Astrocyte (in vitro differentiated cells and primary cell): ENCODE measurements at regions not wholly inside any gene's neighbourhood (a gene's known extent, or its start where the extent isn't known, plus 50 kb on each side); places are given as distances from the start of the nearest gene placed in this dataset.

ENCODE experiments used
- DNase-seq: peaks from one replicate; pipeline ENCODE4 v3.0.0-alpha.2; 2010; ENCODE audit warnings: low read depth
- FAIRE-seq: peaks from 2 replicates; lab custom pipeline; 2011; peaks lifted over from hg19 to GRCh38; lab: Jason Lieb, UNC
- H2AFZ ChIP-seq: 2 replicates; pipeline ENCODE4 v1.6.0; 2012; ENCODE audit warnings: low read depth, low read length, inconsistent platforms
- H3K27ac ChIP-seq: 2 replicates; pipeline ENCODE4 v1.5.1; 2011; ENCODE audit warnings: low read depth, low read length, inconsistent platforms
- H3K27me3 ChIP-seq: 2 replicates; pipeline ENCODE4 v1.6.0; 2011; ENCODE audit warnings: low read length, inconsistent platforms; ENCODE audit not compliant: insufficient read depth
- H3K36me3 ChIP-seq: 2 replicates; pipeline ENCODE4 v1.5.1; 2011; ENCODE audit warnings: low read length, inconsistent platforms; ENCODE audit not compliant: insufficient read depth
- H3K4me1 ChIP-seq: 2 replicates; pipeline ENCODE4 v1.5.1; 2011; ENCODE audit warnings: low read length, inconsistent platforms; ENCODE audit not compliant: insufficient read depth
- H3K4me2 ChIP-seq: 2 replicates; pipeline ENCODE4 v1.6.0; 2012; ENCODE audit warnings: low read length, inconsistent platforms
- H3K4me3 ChIP-seq: 2 replicates; pipeline ENCODE4 v1.5.1; 2011; ENCODE audit warnings: low read depth, mild to moderate bottlenecking, low read length, inconsistent platforms; ENCODE audit not compliant: insufficient read depth
- H3K79me2 ChIP-seq: 2 replicates; pipeline ENCODE4 v1.6.0; 2012; ENCODE audit warnings: mild to moderate bottlenecking, low read length, inconsistent platforms; ENCODE audit not compliant: insufficient read depth
- H3K9ac ChIP-seq: 2 replicates; pipeline ENCODE4 v1.6.0; 2012; ENCODE audit warnings: mild to moderate bottlenecking, low read length, inconsistent platforms
- H3K9me3 ChIP-seq: 2 replicates; pipeline ENCODE4 v1.5.1; 2012; ENCODE audit warnings: low read depth, mild to moderate bottlenecking, low read length, inconsistent platforms; ENCODE audit not compliant: insufficient read depth
- H4K20me1 ChIP-seq: 2 replicates; pipeline ENCODE4 v1.6.0; 2012; ENCODE audit warnings: low read length, inconsistent platforms; ENCODE audit not compliant: insufficient read depth
- H3K27ac Mint-ChIP-seq: one replicate; pipeline ENCODE4 v1.8.0; 2021; ENCODE audit warnings: mild to moderate bottlenecking, mixed read lengths; ENCODE audit not compliant: unreplicated experiment
- H3K27me3 Mint-ChIP-seq: one replicate; pipeline ENCODE4 v1.8.0; 2021; ENCODE audit warnings: low read depth, mixed read lengths; ENCODE audit not compliant: unreplicated experiment
- H3K36me3 Mint-ChIP-seq: one replicate; pipeline ENCODE4 v1.8.0; 2021; ENCODE audit warnings: low read depth, mixed read lengths; ENCODE audit not compliant: unreplicated experiment
- H3K4me1 Mint-ChIP-seq: one replicate; pipeline ENCODE4 v1.8.0; 2021; ENCODE audit warnings: low read depth, mixed read lengths; ENCODE audit not compliant: unreplicated experiment
- H3K4me3 Mint-ChIP-seq: one replicate; pipeline ENCODE4 v1.8.0; 2021; ENCODE audit warnings: mild to moderate bottlenecking, moderate library complexity, mixed read lengths; ENCODE audit not compliant: unreplicated experiment
- H3K9me3 Mint-ChIP-seq: one replicate; pipeline ENCODE4 v1.8.0; 2021; ENCODE audit warnings: mild to moderate bottlenecking, mixed read lengths; ENCODE audit not compliant: unreplicated experiment
- CTCF ChIP-seq: IDR thresholded peaks from 2 replicates; pipeline ENCODE4 v1.5.1; 2011; ENCODE audit warnings: low read depth, mild to moderate bottlenecking, inconsistent platforms, low read length, moderate library complexity; ENCODE audit not compliant: insufficient read depth
- EZH2 ChIP-seq: IDR thresholded peaks from 2 replicates; pipeline ENCODE4 v1.6.1; 2012; ENCODE audit warnings: mild to moderate bottlenecking, low read length, inconsistent platforms; ENCODE audit not compliant: insufficient read depth

- H3K4me1 ChIP-seq, result no peaks in the 10 kb centered on the region
- DNase-seq (no peak), FAIRE-seq (no peak)
- H3K36me3 ChIP-seq, result no peaks in the 10 kb centered on the region
- Mint-ChIP-seq H3K4me3 (no peak overlapping the region), H3K27me3 (peaks cover 9% of the 10 kb centered on the region), H3K36me3 (peaks cover 1% of the 10 kb centered on the region), H3K9me3 (peaks cover 14% of the 10 kb centered on the region), H3K27ac (no peak overlapping the region), H3K4me1 (no peaks in the 10 kb centered on the region)
- no peak overlapping the region for H2AFZ ChIP-seq
- H3K79me2 ChIP-seq, result no peaks in the 10 kb centered on the region
- H3K4me2 ChIP-seq, result no peak overlapping the region
- H3K4me3 ChIP-seq, result no peak overlapping the region
- H3K27me3 ChIP-seq, result no peaks in the 10 kb centered on the region
- no peaks in the 10 kb centered on the region for H3K9me3 ChIP-seq
- H3K27ac ChIP-seq, result no peak overlapping the region
- no peaks in the 10 kb centered on the region for H4K20me1 ChIP-seq
- TF ChIP-seq CTCF, result no peak
- TF ChIP-seq EZH2, result no peak
- H3K9ac ChIP-seq, result no peak overlapping the region
Measured at GRCh38 chr16:79850348-79850747, 249.8 kb upstream of the MAF start.

GRCh38 chr16:79849119-79849518 is 248.6 kb upstream of the MAF start:
- H4K20me1 ChIP-seq, result no peaks in the 10 kb centered on the region
- H3K36me3 ChIP-seq, result no peaks in the 10 kb centered on the region
- H3K27me3 ChIP-seq, result no peaks in the 10 kb centered on the region
- H3K79me2 ChIP-seq, result no peaks in the 10 kb centered on the region
- Mint-ChIP-seq H3K36me3 (peaks cover 1% of the 10 kb centered on the region), H3K4me3 (no peak overlapping the region), H3K9me3 (peaks cover 10% of the 10 kb centered on the region), H3K4me1 (no peaks in the 10 kb centered on the region), H3K27me3 (peaks cover 9% of the 10 kb centered on the region), H3K27ac (no peak overlapping the region)
- FAIRE-seq (no peak), DNase-seq (no peak)
- no peaks in the 10 kb centered on the region for H3K9me3 ChIP-seq
- H3K4me1 ChIP-seq, result no peaks in the 10 kb centered on the region
- TF ChIP-seq CTCF, result no peak
- no peak for TF ChIP-seq EZH2
- no peak overlapping the region for H2AFZ ChIP-seq
- H3K4me3 ChIP-seq, result no peak overlapping the region
- no peak overlapping the region for H3K9ac ChIP-seq
- no peak overlapping the region for H3K4me2 ChIP-seq
- no peak overlapping the region for H3K27ac ChIP-seq

- H3K9me3 Mint-ChIP-seq, result peaks cover 10% of the 10 kb centered on the region
- H3K4me1 Mint-ChIP-seq, result no peaks in the 10 kb centered on the region
- no peak overlapping the region for H3K4me3 ChIP-seq
- no peaks in the 10 kb centered on the region for H3K36me3 ChIP-seq
- peaks cover 9% of the 10 kb centered on the region for H3K27me3 Mint-ChIP-seq
- H4K20me1 ChIP-seq, result no peaks in the 10 kb centered on the region
- H3K79me2 ChIP-seq, result no peaks in the 10 kb centered on the region
- H3K9ac ChIP-seq, result no peak overlapping the region
- no peaks in the 10 kb centered on the region for H3K4me1 ChIP-seq
- no peaks in the 10 kb centered on the region for H3K27me3 ChIP-seq
- no peak overlapping the region for H2AFZ ChIP-seq
- no peak overlapping the region for H3K27ac ChIP-seq
- no peak for FAIRE-seq
- H3K4me2 ChIP-seq, result no peak overlapping the region
- no peak for TF ChIP-seq EZH2
- no peak for TF ChIP-seq CTCF
- H3K4me3 Mint-ChIP-seq, result no peak overlapping the region
- no peaks in the 10 kb centered on the region for H3K9me3 ChIP-seq
- no peak for DNase-seq
- no peak overlapping the region for H3K27ac Mint-ChIP-seq
- peaks cover 1% of the 10 kb centered on the region for H3K36me3 Mint-ChIP-seq
Measured at GRCh38 chr16:79848719-79849118, 248.2 kb upstream of the MAF start.
